A549 (cell line): ENCODE measurements at regions not wholly inside any gene's neighbourhood (a gene's known extent, or its start where the extent isn't known, plus 50 kb on each side); places are given as distances from the start of the nearest gene placed in this dataset.

ENCODE experiments used
- ATAC-seq, 2 experiments: fragments of 200-7000 bp in 1 of 2; fragments of >200 bp in 1 of 2; cut with Nextera tagmentation in 1 of 2; cut with Tn5 transposase in 1 of 2; 3 replicates each; pipeline versions ENCODE4 v1.8.0 to v1.9.1; 2018 to 2020; ENCODE audit warnings: mild to moderate bottlenecking in 1 of 2, moderate library complexity in 1 of 2
- CTCF ChIA-PET: fragments of 300-600 bp; sonication (Branson Sonifier 250); formaldehyde crosslinking; extraction: SDS; loops from one replicate; lab custom pipeline; 2021; ENCODE audit warnings: antibody characterized with exemption, inconsistent platforms; lab: Yijun Ruan, JAX
- POLR2A ChIA-PET: fragments of 350-600 bp; formaldehyde crosslinking; extraction: SDS; loops from one replicate; lab custom pipeline; 2021; ENCODE audit warnings: antibody characterized with exemption, inconsistent platforms; lab: Yijun Ruan, JAX
- DNase-seq, 2 experiments: peaks; one replicate each; pipeline versions ENCODE4 v3.0.0 to v3.0.0-alpha.2; 2011 to 2016; ENCODE audit warnings: low read depth in 1 of 2, low spot score in 1 of 2
- FAIRE-seq: peaks from 2 replicates; lab custom pipeline; 2011; peaks lifted over from hg19 to GRCh38; lab: Jason Lieb, UNC
- H3K27ac ChIP-seq, 2 experiments: fragments of >200 bp; sonication (Bioruptor Twin); formaldehyde crosslinking; 3 replicates each; pipeline ENCODE4 v1.5.1; 2016 to 2017
- H3K4me1 ChIP-seq: fragments of >200 bp; sonication (Bioruptor Twin); formaldehyde crosslinking; 3 replicates; pipeline ENCODE4 v1.6.1; 2016
- H3K4me2 ChIP-seq: fragments of >200 bp; sonication (Bioruptor Twin); formaldehyde crosslinking; 3 replicates; pipeline ENCODE4 v1.6.1; 2016
- H3K4me3 ChIP-seq: fragments of >200 bp; sonication (Bioruptor Twin); formaldehyde crosslinking; 3 replicates; pipeline ENCODE4 v1.5.1; 2016
- H3K9me3 ChIP-seq: fragments of >200 bp; sonication (Bioruptor Twin); formaldehyde crosslinking; 3 replicates; pipeline ENCODE4 v1.6.1; 2016
- CBX2 ChIP-seq: fragments of 200-600 bp; sonication (generic); IDR thresholded peaks from 2 replicates; pipeline ENCODE4 v1.6.1; 2016; ENCODE audit warnings: low read depth, mild to moderate bottlenecking, borderline replicate concordance
- CEBPB ChIP-seq, 2 experiments: fragments of >200 bp in 1 of 2; sonication (Bioruptor Twin) in 1 of 2; formaldehyde crosslinking in 1 of 2; IDR thresholded peaks; 2 replicates each; pipeline ENCODE4 v1.6.1; 2012 to 2016
- CHD2 ChIP-seq: fragments of 150-350 bp; IDR thresholded peaks from 2 replicates; pipeline ENCODE4 v1.6.1; 2014; ENCODE audit warnings: low read length; ENCODE audit not compliant: partially characterized antibody
- CHD4 ChIP-seq: fragments of 200-600 bp; sonication (generic); IDR thresholded peaks from 2 replicates; pipeline ENCODE4 v1.6.1; 2016; ENCODE audit warnings: antibody characterized with exemption, mild to moderate bottlenecking, borderline replicate concordance
- ELK1 ChIP-seq: fragments of 150-350 bp; IDR thresholded peaks from 2 replicates; pipeline ENCODE4 v1.6.1; 2014; ENCODE audit warnings: low read depth, mild to moderate bottlenecking, low read length
- EP300 ChIP-seq, 2 experiments: fragments of >200 bp; sonication (Bioruptor Twin); formaldehyde crosslinking; IDR thresholded peaks; 2 replicates in 1 of 2; 3 replicates in 1 of 2; pipeline ENCODE4 v1.6.1; 2016 to 2017
- FOSB ChIP-seq: fragments of 250-450 bp; sonication (Bioruptor Pico); IDR thresholded peaks from 2 replicates; pipeline ENCODE4 v1.5.0; 2020; ENCODE audit warnings: mild to moderate bottlenecking, moderate library complexity
- FOXS1 ChIP-seq: fragments of 250-450 bp; sonication (Bioruptor Pico); IDR thresholded peaks from 2 replicates; pipeline ENCODE4 v1.5.0; 2020; ENCODE audit warnings: mild to moderate bottlenecking, moderate library complexity
- GATA3 ChIP-seq: IDR thresholded peaks from 2 replicates; pipeline ENCODE4 v1.6.1; 2012; ENCODE audit warnings: borderline replicate concordance
- HDAC2 ChIP-seq: fragments of 200-600 bp; sonication (generic); IDR thresholded peaks from 2 replicates; pipeline ENCODE4 v1.6.1; 2016
- HEYL ChIP-seq: fragments of 250-450 bp; sonication (Bioruptor Pico); IDR thresholded peaks from 2 replicates; pipeline ENCODE4 v1.8.0; 2021; ENCODE audit warnings: mild to moderate bottlenecking, moderate library complexity
- KDM1A ChIP-seq: fragments of 200-600 bp; sonication (generic); IDR thresholded peaks from 2 replicates; pipeline ENCODE4 v1.6.1; 2016; ENCODE audit warnings: low read depth, mild to moderate bottlenecking
- KDM5A ChIP-seq: fragments of 200-600 bp; sonication (generic); IDR thresholded peaks from 2 replicates; pipeline ENCODE4 v1.6.1; 2016; ENCODE audit warnings: antibody characterized with exemption, mild to moderate bottlenecking
- MAFK ChIP-seq: fragments of 450-650 bp; IDR thresholded peaks from 2 replicates; pipeline ENCODE4 v1.6.1; 2014; ENCODE audit not compliant: partially characterized antibody
- MAZ ChIP-seq: fragments of 150-350 bp; IDR thresholded peaks from 2 replicates; pipeline ENCODE4 v1.6.1; 2014; ENCODE audit warnings: antibody characterized with exemption, low read depth, low read length, borderline replicate concordance
- NPAS2 ChIP-seq: fragments of 250-450 bp; sonication (Bioruptor Pico); IDR thresholded peaks from 2 replicates; pipeline ENCODE4 v1.8.0; 2022; ENCODE audit warnings: mild to moderate bottlenecking, moderate library complexity, borderline replicate concordance
- POLR2A ChIP-seq: IDR thresholded peaks from 2 replicates; pipeline ENCODE4 v1.6.1; 2012; ENCODE audit warnings: mild to moderate bottlenecking, low read length
- RARB ChIP-seq: fragments of 250-450 bp; sonication (Bioruptor Pico); IDR thresholded peaks from 2 replicates; pipeline ENCODE4 v1.8.0; 2021; ENCODE audit warnings: mild to moderate bottlenecking, moderate library complexity
- RFX5 ChIP-seq: fragments of 450-650 bp; IDR thresholded peaks from 2 replicates; pipeline ENCODE4 v1.7.1; 2014; ENCODE audit warnings: antibody characterized with exemption, mild to moderate bottlenecking, moderate library complexity
- SMC3 ChIP-seq: fragments of >200 bp; sonication (Bioruptor Twin); formaldehyde crosslinking; IDR thresholded peaks from 3 replicates; pipeline ENCODE4 v1.6.1; 2018; ENCODE audit warnings: inconsistent platforms
- TP53 ChIP-seq: fragments of 250-450 bp; sonication (Bioruptor Pico); IDR thresholded peaks from 2 replicates; pipeline ENCODE4 v1.5.0; 2021; ENCODE audit warnings: mild to moderate bottlenecking, moderate library complexity
- ZC3H11A ChIP-seq: fragments of 450-650 bp; IDR thresholded peaks from 2 replicates; pipeline ENCODE4 v1.6.1; 2014; ENCODE audit warnings: antibody characterized with exemption, mild to moderate bottlenecking
- ZNF302 ChIP-seq: fragments of 250-450 bp; sonication (Bioruptor Pico); IDR thresholded peaks from 2 replicates; pipeline ENCODE4 v1.9.0; 2021; ENCODE audit warnings: inconsistent platforms, mild to moderate bottlenecking, moderate library complexity
- ZSCAN20 ChIP-seq: fragments of 250-450 bp; sonication (Bioruptor Pico); IDR thresholded peaks from 2 replicates; pipeline ENCODE4 v1.8.0; 2022; ENCODE audit warnings: mild to moderate bottlenecking, moderate library complexity
- WGBS: methylation state at CpG from one replicate; pipeline ENCODE4 v1.1.6; 2017; ENCODE audit errors: missing lambda C conversion rate; 5-methylcytosine and 5-hydroxymethylcytosine counted together
- TF ChIP-seq, protein P1 (sequence below): fragments of 250-450 bp; sonication (Bioruptor Pico); IDR thresholded peaks from 2 replicates; pipeline ENCODE4 v1.5.0; 2021; ENCODE audit warnings: mild to moderate bottlenecking, moderate library complexity, borderline replicate concordance
- TF ChIP-seq, protein P2 (sequence below): fragments of >200 bp; sonication (Bioruptor Twin); formaldehyde crosslinking; IDR thresholded peaks from 3 replicates; pipeline ENCODE4 v1.5.1; 2016

- POLR2A ChIA-PET: no interaction called here
- 96% methylated on average over 5 of the region's 8 CpGs for WGBS
- H3K27ac ChIP-seq: no peak overlapping the region
- no peak overlapping the region for H3K4me3 ChIP-seq
- no peaks in the 10 kb centered on the region for H3K4me1 ChIP-seq
- FAIRE-seq: no peak
- H3K9me3 ChIP-seq: no peaks in the 10 kb centered on the region
- CTCF ChIA-PET: interaction anchor here (1.0 kb wide), 1 partner anchor 13 kb away, joined by 3 read pairs; no protein-coding TSS in a partner anchor
- DNase-seq: no peak
- ATAC-seq: no peak
- H3K4me2 ChIP-seq: no peak overlapping the region
- no peak for TF ChIP-seq CHD2
- TF ChIP-seq POLR2A: no peak
- no peak for TF ChIP-seq ELK1
- TF ChIP-seq KDM1A: no peak
Observed at GRCh38 chr16:31708348-31708747, 165.3 kb upstream of the ZNF267 start.

DNA sequence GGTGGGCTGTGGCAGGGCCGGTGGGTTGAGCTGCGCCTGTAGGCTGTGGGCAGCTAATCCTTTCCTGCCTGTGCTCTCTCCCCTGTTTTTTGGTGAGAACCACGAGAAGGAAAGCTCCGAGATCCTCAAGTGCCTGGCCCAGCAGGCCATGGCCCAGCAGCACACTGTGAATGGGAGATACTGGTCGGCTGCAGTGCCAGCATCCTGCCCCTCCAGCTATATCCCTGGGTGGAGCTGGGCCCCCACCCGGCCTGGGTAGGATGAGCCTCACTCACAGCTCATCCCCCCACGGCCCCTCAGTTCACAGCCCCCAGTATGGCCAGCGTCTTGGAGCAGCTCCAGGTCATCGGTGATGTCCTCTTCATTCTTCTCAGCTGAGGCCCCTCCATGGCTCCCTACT, 164.4 kb upstream of the ZNF267 start:
- H3K4me2 ChIP-seq: no peak overlapping the region
- H3K4me1 ChIP-seq: 0 out of 3 replicates have a peak, but pooled peaks cover 1% of the 10 kb centered on the region
- 80% methylated on average over 9 of the region's 9 CpGs for WGBS
- ChIA-PET CTCF (interaction anchor here (1.0 kb wide), 1 partner anchor 14 kb away, joined by 3 read pairs; no protein-coding TSS in a partner anchor), POLR2A (no interaction called here)
- no peak overlapping the region for H3K27ac ChIP-seq
- no peak for TF ChIP-seq HEYL (CRISPR knock-in tag)
- no peak for TF ChIP-seq KDM5A
- TF ChIP-seq GATA3: no peak
- FAIRE-seq (no peak), DNase-seq (no peak), ATAC-seq (no peak)
- no peak overlapping the region for H3K4me3 ChIP-seq
- no peaks in the 10 kb centered on the region for H3K9me3 ChIP-seq

DNA sequence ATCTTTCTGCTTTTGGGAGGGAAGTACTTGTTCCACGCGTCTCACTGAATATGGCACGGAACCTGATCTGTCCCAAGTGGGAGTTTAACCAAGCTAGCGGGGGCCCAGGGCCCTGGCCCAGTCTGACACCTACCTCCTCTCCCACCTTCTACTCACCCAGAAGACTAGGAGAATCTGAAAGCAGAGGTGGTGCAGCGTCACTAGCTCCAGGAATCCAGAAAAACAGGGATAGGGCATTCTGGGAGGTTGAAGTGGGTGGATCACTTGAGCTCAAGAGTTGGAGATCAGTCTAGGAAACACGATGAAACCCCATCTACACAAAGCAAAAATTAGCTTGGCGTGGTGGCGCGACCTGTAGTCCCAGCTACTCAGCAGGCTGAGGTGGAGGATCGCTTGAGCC, 163.5 kb upstream of the ZNF267 start:
- CTCF ChIA-PET: interaction anchor here (0.8 to 2.4 kb wide), 2 partner anchors 9 to 158 kb away, joined by 4 to 12 read pairs; no protein-coding TSS in a partner anchor
- TF ChIP-seq RARB (no peak), ZNF302 (CRISPR knock-in tag) (no peak), EP300 (IDR thresholded peaks at IDR 0.05) (no peak), CBX2 (no peak), FOXS1 (CRISPR knock-in tag) (no peak), CEBPB (IDR thresholded peaks at IDR 0.05) (no peak), FOSB (CRISPR knock-in tag) (no peak), MAZ (no peak), SMC3 (no peak), RFX5 (no peak), MAFK (no peak), NPAS2 (CRISPR knock-in tag) (no peak), ZC3H11A (no peak), POLR2A (no peak), CHD4 (no peak), ZSCAN20 (CRISPR knock-in tag) (no peak), TP53 (CRISPR knock-in tag) (no peak), HDAC2 (no peak)
- TF ChIP-seq, protein P1, sequence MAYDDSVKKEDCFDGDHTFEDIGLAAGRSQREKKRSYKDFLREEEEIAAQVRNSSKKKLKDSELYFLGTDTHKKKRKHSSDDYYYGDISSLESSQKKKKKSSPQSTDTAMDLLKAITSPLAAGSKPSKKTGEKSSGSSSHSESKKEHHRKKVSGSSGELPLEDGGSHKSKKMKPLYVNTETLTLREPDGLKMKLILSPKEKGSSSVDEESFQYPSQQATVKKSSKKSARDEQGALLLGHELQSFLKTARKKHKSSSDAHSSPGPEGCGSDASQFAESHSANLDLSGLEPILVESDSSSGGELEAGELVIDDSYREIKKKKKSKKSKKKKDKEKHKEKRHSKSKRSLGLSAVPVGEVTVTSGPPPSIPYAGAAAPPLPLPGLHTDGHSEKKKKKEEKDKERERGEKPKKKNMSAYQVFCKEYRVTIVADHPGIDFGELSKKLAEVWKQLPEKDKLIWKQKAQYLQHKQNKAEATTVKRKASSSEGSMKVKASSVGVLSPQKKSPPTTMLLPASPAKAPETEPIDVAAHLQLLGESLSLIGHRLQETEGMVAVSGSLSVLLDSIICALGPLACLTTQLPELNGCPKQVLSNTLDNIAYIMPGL: no peak
- TF ChIP-seq, protein P2, sequence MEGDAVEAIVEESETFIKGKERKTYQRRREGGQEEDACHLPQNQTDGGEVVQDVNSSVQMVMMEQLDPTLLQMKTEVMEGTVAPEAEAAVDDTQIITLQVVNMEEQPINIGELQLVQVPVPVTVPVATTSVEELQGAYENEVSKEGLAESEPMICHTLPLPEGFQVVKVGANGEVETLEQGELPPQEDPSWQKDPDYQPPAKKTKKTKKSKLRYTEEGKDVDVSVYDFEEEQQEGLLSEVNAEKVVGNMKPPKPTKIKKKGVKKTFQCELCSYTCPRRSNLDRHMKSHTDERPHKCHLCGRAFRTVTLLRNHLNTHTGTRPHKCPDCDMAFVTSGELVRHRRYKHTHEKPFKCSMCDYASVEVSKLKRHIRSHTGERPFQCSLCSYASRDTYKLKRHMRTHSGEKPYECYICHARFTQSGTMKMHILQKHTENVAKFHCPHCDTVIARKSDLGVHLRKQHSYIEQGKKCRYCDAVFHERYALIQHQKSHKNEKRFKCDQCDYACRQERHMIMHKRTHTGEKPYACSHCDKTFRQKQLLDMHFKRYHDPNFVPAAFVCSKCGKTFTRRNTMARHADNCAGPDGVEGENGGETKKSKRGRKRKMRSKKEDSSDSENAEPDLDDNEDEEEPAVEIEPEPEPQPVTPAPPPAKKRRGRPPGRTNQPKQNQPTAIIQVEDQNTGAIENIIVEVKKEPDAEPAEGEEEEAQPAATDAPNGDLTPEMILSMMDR: no peak

More for the DNA sequence above, 163.5 kb upstream of the ZNF267 start:
- Histone ChIP-seq H3K27ac (no peak overlapping the region), H3K4me3 (no peak overlapping the region), H3K9me3 (0 out of 3 replicates have a peak, but pooled peaks cover 2% of the 10 kb centered on the region), H3K4me2 (no peak overlapping the region), H3K4me1 (0 out of 3 replicates have a peak, but pooled peaks cover 6% of the 10 kb centered on the region)
- FAIRE-seq (no peak), DNase-seq (no peak), ATAC-seq (no peak)
- POLR2A ChIA-PET: no interaction called here
- 80% methylated on average over 10 of the region's 10 CpGs for WGBS
